ENCODE measurements at regions not wholly inside any gene's neighbourhood (a gene's known extent, or its start where the extent isn't known, plus 50 kb on each side); places are given as distances from the start of the nearest gene placed in this dataset.

- no peak for TF ChIP-seq POLR2A (IDR thresholded peaks at IDR 0.05)
- TF ChIP-seq CTCF (IDR thresholded peaks at IDR 0.05 in 8 of 11, conservative IDR thresholded peaks at IDR 0.05 in 3 of 11): no peak
- TF ChIP-seq POLR2AphosphoS5 (IDR thresholded peaks at IDR 0.05): no peak
Measured at GRCh38 chr3:167886690-167887089, 151.2 kb downstream of the SERPINI1 start.

Measured in spleen (tissue), 7 donors.